GM23338 (cell line): ENCODE measurements at regions not wholly inside any gene's neighbourhood (a gene's known extent, or its start where the extent isn't known, plus 50 kb on each side); places are given as distances from the start of the nearest gene placed in this dataset.

Source experiments
- ATAC-seq: fragments of 200-7000 bp; cut with Tn5 transposase; 3 replicates; pipeline ENCODE4 v1.9.1; 2020
- DNase-seq: peaks from one replicate; pipeline ENCODE4 v3.0.0-alpha.2; 2015; ENCODE audit warnings: low spot score
- H2AFZ ChIP-seq: fragments of 200-600 bp; sonication (generic); 2 replicates; pipeline ENCODE4 v1.8.0; 2016; ENCODE audit warnings: antibody characterized with exemption, mild to moderate bottlenecking, moderate library complexity
- H3F3A ChIP-seq: fragments of 200-600 bp; sonication (generic); replicated peaks from 2 replicates; pipeline ENCODE4 v1.8.0; 2017; ENCODE audit warnings: antibody characterized with exemption, mixed run types, low read depth
- H3K27ac ChIP-seq: fragments of 200-600 bp; sonication (generic); 2 replicates; pipeline ENCODE4 v1.6.1; 2016; ENCODE audit warnings: low read depth
- H3K27me3 ChIP-seq: fragments of 200-600 bp; sonication (generic); 2 replicates; pipeline ENCODE4 v1.8.0; 2016; ENCODE audit warnings: mild to moderate bottlenecking, mixed run types, moderate library complexity; ENCODE audit not compliant: insufficient read depth
- H3K36me3 ChIP-seq: fragments of 200-600 bp; sonication (generic); 2 replicates; pipeline ENCODE4 v1.8.0; 2016; ENCODE audit warnings: mild to moderate bottlenecking; ENCODE audit not compliant: insufficient read depth
- H3K4me1 ChIP-seq: fragments of 200-600 bp; sonication (generic); 2 replicates; pipeline ENCODE4 v1.8.0; 2016; ENCODE audit warnings: mild to moderate bottlenecking, moderate library complexity; ENCODE audit not compliant: insufficient read depth
- H3K4me2 ChIP-seq: fragments of 200-600 bp; sonication (generic); 2 replicates; pipeline ENCODE4 v1.7.1; 2017; ENCODE audit warnings: mixed run types
- H3K4me3 ChIP-seq: fragments of 200-600 bp; sonication (generic); 2 replicates; pipeline ENCODE4 v1.6.1; 2016; ENCODE audit warnings: mixed run types
- H3K79me2 ChIP-seq: fragments of 200-600 bp; sonication (generic); replicated peaks from 2 replicates; pipeline ENCODE4 v1.8.0; 2017; ENCODE audit warnings: mild to moderate bottlenecking; ENCODE audit not compliant: insufficient read depth
- H3K9me2 ChIP-seq: fragments of 200-600 bp; sonication (generic); 2 replicates; pipeline ENCODE4 v1.8.0; 2017; ENCODE audit not compliant: insufficient read depth
- H4K20me1 ChIP-seq: fragments of 200-600 bp; sonication (generic); replicated peaks from 2 replicates; pipeline ENCODE4 v1.8.0; 2017; ENCODE audit warnings: mild to moderate bottlenecking; ENCODE audit not compliant: insufficient read depth
- H3K27ac Mint-ChIP-seq: 2 replicates; pipeline ENCODE4 v1.8.0; 2020; ENCODE audit warnings: inconsistent platforms, mild to moderate bottlenecking, moderate library complexity, mixed read lengths
- H3K27me3 Mint-ChIP-seq: 3 replicates; pipeline ENCODE4 v1.8.0; 2022; ENCODE audit warnings: low read depth, mild to moderate bottlenecking, moderate library complexity, mixed read lengths, inconsistent platforms; ENCODE audit not compliant: insufficient read depth, poor library complexity
- H3K36me3 Mint-ChIP-seq: 3 replicates; pipeline ENCODE4 v1.8.0; 2021; ENCODE audit warnings: low read depth, mild to moderate bottlenecking, inconsistent platforms, moderate library complexity, mixed read lengths
- H3K4me1 Mint-ChIP-seq: 3 replicates; pipeline ENCODE4 v1.8.0; 2020; ENCODE audit warnings: mild to moderate bottlenecking, inconsistent platforms, mixed read lengths
- H3K4me3 Mint-ChIP-seq: 3 replicates; pipeline ENCODE4 v1.8.0; 2021; ENCODE audit warnings: moderate library complexity, mild to moderate bottlenecking, inconsistent platforms, mixed read lengths
- H3K9me3 Mint-ChIP-seq: 3 replicates; pipeline ENCODE4 v1.8.0; 2020; ENCODE audit warnings: moderate library complexity, mild to moderate bottlenecking, inconsistent platforms, mixed read lengths
- EZH2phosphoT487 ChIP-seq: fragments of 200-600 bp; sonication (generic); IDR thresholded peaks from one replicate; pipeline ENCODE4 v1.8.1; 2018; ENCODE audit warnings: antibody characterized with exemption; ENCODE audit not compliant: unreplicated experiment
- JUNB ChIP-seq: IDR thresholded peaks from one replicate; pipeline ENCODE4 v1.6.1; 2016; ENCODE audit warnings: antibody characterized with exemption; ENCODE audit not compliant: unreplicated experiment
- NANOG ChIP-seq: IDR thresholded peaks from 2 replicates; pipeline ENCODE4 v1.6.1; 2016; ENCODE audit warnings: antibody characterized with exemption, borderline replicate concordance
- REST ChIP-seq: IDR thresholded peaks from one replicate; pipeline ENCODE4 v1.6.1; 2018; ENCODE audit warnings: antibody characterized with exemption; ENCODE audit not compliant: unreplicated experiment
- STAT1 ChIP-seq: IDR thresholded peaks from one replicate; pipeline ENCODE4 v1.6.1; 2016; ENCODE audit warnings: antibody characterized with exemption; ENCODE audit not compliant: unreplicated experiment
- ZNF114 ChIP-seq: fragments of 250-450 bp; sonication (Bioruptor Pico); IDR thresholded peaks from 2 replicates; pipeline ENCODE4 v1.5.0; 2020; ENCODE audit warnings: mild to moderate bottlenecking, moderate library complexity
- ZNF331 ChIP-seq: fragments of 250-450 bp; sonication (Bioruptor Pico); IDR thresholded peaks from 2 replicates; pipeline ENCODE4 v1.5.0; 2020; ENCODE audit warnings: low read depth, mild to moderate bottlenecking, moderate library complexity
- ZNF462 ChIP-seq: fragments of 250-450 bp; sonication (Bioruptor Pico); IDR thresholded peaks from 2 replicates; pipeline ENCODE4 v1.5.0; 2020; ENCODE audit warnings: mild to moderate bottlenecking, moderate library complexity
- TF ChIP-seq, protein P1 (sequence below): IDR thresholded peaks from 2 replicates; pipeline ENCODE4 v1.6.1; 2016; ENCODE audit warnings: antibody characterized with exemption
- TF ChIP-seq, protein P2 (sequence below), 2 experiments: fragments of 200-600 bp in 1 of 2; sonication (generic) in 1 of 2; conservative IDR thresholded peaks; 2 replicates each; pipeline versions ENCODE4 v1.5.1 to v1.6.1; 2016 to 2017; ENCODE audit warnings: antibody characterized with exemption in 2 of 2, low read depth in 2 of 2, mild to moderate bottlenecking in 2 of 2, moderate library complexity in 1 of 2

DNA sequence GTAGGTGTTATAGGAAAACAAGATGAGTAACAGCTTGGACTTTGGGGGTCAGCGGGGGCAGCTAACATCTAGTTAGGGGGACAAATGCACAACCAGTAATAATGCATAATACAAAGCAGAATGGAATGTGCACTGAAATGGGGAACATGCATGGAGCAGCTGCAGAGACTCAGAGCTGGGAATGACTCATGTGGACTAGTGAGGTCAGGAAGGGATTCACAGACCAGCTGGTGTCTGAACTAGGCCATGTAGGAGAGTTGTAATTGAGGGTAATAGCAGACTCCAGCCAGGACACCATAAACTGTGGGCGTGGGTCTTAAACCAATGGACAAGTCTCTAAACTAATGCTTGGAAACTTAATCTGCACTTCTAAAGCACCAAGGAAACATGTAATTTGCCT is 176.8 kb upstream of the ASIC2 start:
- Histone ChIP-seq H3K27ac (no peak overlapping the region), H3F3A (no peaks in the 10 kb centered on the region), H3K4me2 (no peak overlapping the region), H2AFZ (no peak overlapping the region), H4K20me1 (no peaks in the 10 kb centered on the region), H3K4me3 (no peak overlapping the region), H3K4me1 (peaks cover 4% of the 10 kb centered on the region), H3K79me2 (no peaks in the 10 kb centered on the region), H3K36me3 (no peaks in the 10 kb centered on the region), H3K9me2 (peaks cover 3% of the 10 kb centered on the region; the same call in 1 of the 2 replicates), H3K27me3 (no peaks in the 10 kb centered on the region)
- DNase-seq (no peak), ATAC-seq (no peak)
- peaks cover 4% of the 10 kb centered on the region; the same call in 2 of the 3 replicates for H3K9me3 Mint-ChIP-seq
- no peak overlapping the region for H3K27ac Mint-ChIP-seq
- H3K4me3 Mint-ChIP-seq = no peak overlapping the region
- peaks cover 6% of the 10 kb centered on the region for H3K4me1 Mint-ChIP-seq
- H3K27me3 Mint-ChIP-seq = no peaks in the 10 kb centered on the region
- TF ChIP-seq STAT1 (no peak), EZH2phosphoT487 (no peak), REST (no peak), JUNB (no peak), ZNF114 (CRISPR knock-in tag) (no peak)
- TF ChIP-seq, protein P1, sequence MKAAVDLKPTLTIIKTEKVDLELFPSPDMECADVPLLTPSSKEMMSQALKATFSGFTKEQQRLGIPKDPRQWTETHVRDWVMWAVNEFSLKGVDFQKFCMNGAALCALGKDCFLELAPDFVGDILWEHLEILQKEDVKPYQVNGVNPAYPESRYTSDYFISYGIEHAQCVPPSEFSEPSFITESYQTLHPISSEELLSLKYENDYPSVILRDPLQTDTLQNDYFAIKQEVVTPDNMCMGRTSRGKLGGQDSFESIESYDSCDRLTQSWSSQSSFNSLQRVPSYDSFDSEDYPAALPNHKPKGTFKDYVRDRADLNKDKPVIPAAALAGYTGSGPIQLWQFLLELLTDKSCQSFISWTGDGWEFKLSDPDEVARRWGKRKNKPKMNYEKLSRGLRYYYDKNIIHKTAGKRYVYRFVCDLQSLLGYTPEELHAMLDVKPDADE = no peak
- peaks cover 3% of the 10 kb centered on the region; the same call in 1 of the 3 replicates for H3K36me3 Mint-ChIP-seq

DNA sequence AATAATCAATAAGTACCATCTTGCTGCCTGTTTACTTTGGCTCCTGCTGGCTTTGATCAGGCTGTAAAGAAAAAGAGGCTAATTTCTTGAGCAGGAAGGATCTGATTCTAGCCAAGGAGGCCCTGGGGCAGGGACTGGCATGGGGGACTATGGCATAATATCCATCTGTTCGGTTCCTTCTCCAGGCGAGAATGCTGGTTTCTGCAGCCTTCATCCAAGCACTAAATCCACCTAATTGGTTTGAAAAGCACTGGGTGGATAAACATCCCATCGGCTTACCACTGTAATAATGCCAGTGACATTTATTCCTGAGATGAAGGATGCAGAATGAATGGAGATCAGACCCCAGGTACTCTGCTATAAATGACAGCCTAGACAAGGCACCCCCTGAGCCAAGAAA is 180.0 kb upstream of the ASIC2 start:
- H2AFZ ChIP-seq = no peak overlapping the region
- no peaks in the 10 kb centered on the region for H3K27me3 Mint-ChIP-seq
- H3K4me1 Mint-ChIP-seq = peaks cover 11% of the 10 kb centered on the region
- no peak overlapping the region for H3K27ac ChIP-seq
- DNase-seq (no peak), ATAC-seq (no peak)
- H3K36me3 Mint-ChIP-seq = no peaks in the 10 kb centered on the region
- no peaks in the 10 kb centered on the region for H3K79me2 ChIP-seq
- no peak overlapping the region for H3K4me3 Mint-ChIP-seq
- H4K20me1 ChIP-seq = no peaks in the 10 kb centered on the region
- H3F3A ChIP-seq = no peaks in the 10 kb centered on the region
- peaks cover 3% of the 10 kb centered on the region; the same call in 1 of the 2 replicates for H3K9me2 ChIP-seq
- no peaks in the 10 kb centered on the region for H3K4me1 ChIP-seq
- no peaks in the 10 kb centered on the region for H3K36me3 ChIP-seq
- H3K9me3 Mint-ChIP-seq = no peaks in the 10 kb centered on the region
- no peak overlapping the region for H3K4me3 ChIP-seq
- H3K27me3 ChIP-seq = no peaks in the 10 kb centered on the region
- no peak overlapping the region for H3K4me2 ChIP-seq
- no peak overlapping the region for H3K27ac Mint-ChIP-seq
- TF ChIP-seq JUNB (no peak), ZNF462 (CRISPR knock-in tag) (no peak), ZNF331 (no peak), NANOG (no peak)
- TF ChIP-seq, protein P2, sequence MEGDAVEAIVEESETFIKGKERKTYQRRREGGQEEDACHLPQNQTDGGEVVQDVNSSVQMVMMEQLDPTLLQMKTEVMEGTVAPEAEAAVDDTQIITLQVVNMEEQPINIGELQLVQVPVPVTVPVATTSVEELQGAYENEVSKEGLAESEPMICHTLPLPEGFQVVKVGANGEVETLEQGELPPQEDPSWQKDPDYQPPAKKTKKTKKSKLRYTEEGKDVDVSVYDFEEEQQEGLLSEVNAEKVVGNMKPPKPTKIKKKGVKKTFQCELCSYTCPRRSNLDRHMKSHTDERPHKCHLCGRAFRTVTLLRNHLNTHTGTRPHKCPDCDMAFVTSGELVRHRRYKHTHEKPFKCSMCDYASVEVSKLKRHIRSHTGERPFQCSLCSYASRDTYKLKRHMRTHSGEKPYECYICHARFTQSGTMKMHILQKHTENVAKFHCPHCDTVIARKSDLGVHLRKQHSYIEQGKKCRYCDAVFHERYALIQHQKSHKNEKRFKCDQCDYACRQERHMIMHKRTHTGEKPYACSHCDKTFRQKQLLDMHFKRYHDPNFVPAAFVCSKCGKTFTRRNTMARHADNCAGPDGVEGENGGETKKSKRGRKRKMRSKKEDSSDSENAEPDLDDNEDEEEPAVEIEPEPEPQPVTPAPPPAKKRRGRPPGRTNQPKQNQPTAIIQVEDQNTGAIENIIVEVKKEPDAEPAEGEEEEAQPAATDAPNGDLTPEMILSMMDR (conservative IDR thresholded peaks at IDR 0.05; ENCODE audit: low read depth in 2 of 2) = no peak
